CD8-positive, alpha-beta memory T cell (primary cell): ENCODE measurements at regions not wholly inside any gene's neighbourhood (a gene's known extent, or its start where the extent isn't known, plus 50 kb on each side); places are given as distances from the start of the nearest gene placed in this dataset.

Experiments
- CTCF ChIA-PET: fragments of 350-600 bp; sonication (Branson Sonifier 250); formaldehyde crosslinking; loops from one replicate; lab custom pipeline; 2021; ENCODE audit warnings: antibody characterized with exemption; lab: Charles Lee
- POLR2A ChIA-PET: fragments of 350-600 bp; sonication (Branson Sonifier 250); formaldehyde crosslinking; loops from one replicate; lab custom pipeline; 2021; ENCODE audit warnings: antibody characterized with exemption; lab: Charles Lee
- DNase-seq, 5 donors: peaks; one replicate each; pipeline versions ENCODE4 v3.0.0 to v3.0.0-alpha.2; 2020 to 2022; ENCODE audit warnings: mixed read lengths in 1 of 5
- H3K27ac ChIP-seq: one replicate; pipeline ENCODE4 v1.7.0; 2013; ENCODE audit warnings: low read depth, mild to moderate bottlenecking, low read length, moderate library complexity
- H3K27me3 ChIP-seq: 2 replicates; pipeline ENCODE4 v1.7.0; 2013; ENCODE audit warnings: low read length, mild to moderate bottlenecking; ENCODE audit not compliant: insufficient read depth, poor library complexity, severe bottlenecking
- H3K36me3 ChIP-seq: 2 replicates; pipeline ENCODE4 v1.7.0; 2013; ENCODE audit warnings: mild to moderate bottlenecking, low read length, moderate library complexity; ENCODE audit not compliant: insufficient read depth
- H3K4me1 ChIP-seq: 2 replicates; pipeline ENCODE4 v1.7.0; 2013; ENCODE audit warnings: mild to moderate bottlenecking, low read length, moderate library complexity; ENCODE audit not compliant: insufficient read depth
- H3K4me3 ChIP-seq: 2 replicates; pipeline ENCODE4 v1.7.0; 2013; ENCODE audit warnings: mild to moderate bottlenecking, low read length
- H3K9me3 ChIP-seq: 2 replicates; pipeline ENCODE4 v1.7.0; 2013; ENCODE audit warnings: mild to moderate bottlenecking, low read length
- H3K27ac Mint-ChIP-seq, 8 donors: one replicate each; pipeline ENCODE4 v1.8.0; 2020 to 2021; ENCODE audit warnings: mixed read lengths in 8 of 8, mild to moderate bottlenecking in 6 of 8, inconsistent platforms in 3 of 8, moderate library complexity in 3 of 8
- H3K27me3 Mint-ChIP-seq, 2 donors: one replicate each; pipeline ENCODE4 v1.8.0; 2020 to 2021; ENCODE audit warnings: mixed read lengths in 2 of 2, mild to moderate bottlenecking in 1 of 2, moderate library complexity in 1 of 2
- H3K36me3 Mint-ChIP-seq, 3 donors: one replicate each; pipeline ENCODE4 v1.8.0; 2020 to 2021; ENCODE audit warnings: mixed read lengths in 3 of 3, inconsistent platforms in 1 of 3, mild to moderate bottlenecking in 1 of 3
- H3K4me1 Mint-ChIP-seq, 3 donors: one replicate each; pipeline ENCODE4 v1.8.0; 2020 to 2021; ENCODE audit warnings: mixed read lengths in 3 of 3, inconsistent platforms in 1 of 3, mild to moderate bottlenecking in 1 of 3
- H3K4me3 Mint-ChIP-seq, 7 donors: one replicate each; pipeline ENCODE4 v1.8.0; 2020 to 2021; ENCODE audit warnings: mixed read lengths in 7 of 7, mild to moderate bottlenecking in 6 of 7, moderate library complexity in 4 of 7, inconsistent platforms in 2 of 7
- H3K9me3 Mint-ChIP-seq, 5 donors: one replicate each; pipeline ENCODE4 v1.8.0; 2020 to 2022; ENCODE audit warnings: mixed read lengths in 5 of 5, mild to moderate bottlenecking in 3 of 5, moderate library complexity in 2 of 5, inconsistent platforms in 1 of 5

GRCh38 chr4:100083289-100083688, 107.0 kb downstream of the DDIT4L start:
- Mint-ChIP-seq H3K27ac (no peak overlapping the region), H3K4me3 (no peak overlapping the region), H3K4me1 (peaks cover 8 to 14% (median 10%) of the 10 kb centered on the region in 3 donors), H3K9me3 (no peaks in the 10 kb centered on the region), H3K36me3 (no peaks in the 10 kb centered on the region), H3K27me3 (peaks cover 0 to 2% of the 10 kb centered on the region in 2 donors)
- Histone ChIP-seq H3K27ac (no peak overlapping the region), H3K9me3 (no peaks in the 10 kb centered on the region), H3K4me3 (no peak overlapping the region), H3K27me3 (no peaks in the 10 kb centered on the region), H3K36me3 (no peaks in the 10 kb centered on the region), H3K4me1 (no peaks in the 10 kb centered on the region)
- CTCF ChIA-PET: interaction anchor here (0.8 to 1.7 kb wide), 2 partner anchors 10 to 12 kb away, joined by 4 to 15 read pairs; no protein-coding TSS in a partner anchor
- DNase-seq: no peak
- POLR2A ChIA-PET: no interaction called here

- H3K27me3 ChIP-seq: no peaks in the 10 kb centered on the region
- no peaks in the 10 kb centered on the region for H3K9me3 ChIP-seq
- DNase-seq: no peak
- H3K27ac ChIP-seq: no peak overlapping the region
- Mint-ChIP-seq H3K36me3 (no peaks in the 10 kb centered on the region), H3K27ac (no peak overlapping the region), H3K9me3 (no peaks in the 10 kb centered on the region), H3K27me3 (peaks cover 0 to 2% of the 10 kb centered on the region in 2 donors), H3K4me3 (no peak overlapping the region), H3K4me1 (peaks cover 8 to 14% (median 10%) of the 10 kb centered on the region in 3 donors)
- CTCF ChIA-PET: interaction anchor here (1.7 kb wide), 1 partner anchor 10 kb away, joined by 15 read pairs; no protein-coding TSS in a partner anchor
- no peak overlapping the region for H3K4me3 ChIP-seq
- H3K36me3 ChIP-seq: no peaks in the 10 kb centered on the region
- POLR2A ChIA-PET: no interaction called here
- no peaks in the 10 kb centered on the region for H3K4me1 ChIP-seq
Observed at GRCh38 chr4:100082852-100083251, 107.4 kb downstream of the DDIT4L start.

DNA sequence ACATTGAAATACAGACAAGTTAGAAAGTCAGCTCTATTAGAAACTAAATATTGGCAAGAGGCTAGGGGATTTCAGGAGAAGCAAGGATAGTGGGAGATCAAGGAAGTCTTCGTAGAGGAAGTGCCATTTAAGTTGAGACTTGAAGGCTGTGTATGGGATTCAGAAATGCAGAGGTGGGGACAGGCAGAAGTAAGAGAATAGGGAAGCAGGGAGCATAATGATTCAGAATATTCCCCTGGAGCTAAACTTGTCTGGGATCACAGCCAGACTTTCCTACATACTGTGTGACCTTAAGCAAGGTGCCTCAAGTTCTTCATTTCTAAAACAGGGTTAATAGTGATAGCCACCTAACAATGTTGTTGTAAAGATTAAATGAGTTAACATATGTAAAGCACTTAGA, 108.8 kb downstream of the DDIT4L start:
- Mint-ChIP-seq H3K27ac (no peak overlapping the region), H3K36me3 (no peaks in the 10 kb centered on the region), H3K4me1 (peaks cover 8 to 14% (median 10%) of the 10 kb centered on the region in 3 donors), H3K4me3 (no peak overlapping the region), H3K9me3 (no peaks in the 10 kb centered on the region), H3K27me3 (peaks cover 0 to 2% of the 10 kb centered on the region in 2 donors)
- H3K4me1 ChIP-seq: no peaks in the 10 kb centered on the region
- DNase-seq: no peak
- no peaks in the 10 kb centered on the region for H3K36me3 ChIP-seq
- ChIA-PET CTCF (no interaction called here), POLR2A (no interaction called here)
- H3K27me3 ChIP-seq: no peaks in the 10 kb centered on the region
- no peak overlapping the region for H3K4me3 ChIP-seq
- H3K27ac ChIP-seq: no peak overlapping the region
- no peaks in the 10 kb centered on the region for H3K9me3 ChIP-seq

DNA sequence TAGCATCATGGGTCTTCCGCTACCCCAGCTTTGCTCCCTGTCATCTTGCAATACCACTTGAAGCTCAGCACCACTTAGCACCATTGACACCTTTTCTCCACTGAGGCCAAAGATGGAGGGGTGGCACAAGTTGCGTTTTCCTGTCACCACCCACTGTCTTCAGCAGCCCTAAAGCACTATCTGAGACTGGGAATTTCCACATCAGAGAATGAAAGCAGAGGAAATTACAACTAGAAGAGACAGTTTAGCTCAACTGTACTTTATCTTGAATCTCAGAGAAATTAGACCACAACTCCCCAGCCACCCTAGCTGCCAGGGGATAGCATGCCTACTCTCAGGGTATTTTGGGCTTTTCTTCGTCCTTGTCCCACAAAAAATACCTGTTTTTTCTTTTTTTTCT, 111.0 kb downstream of the DDIT4L start:
- H3K36me3 Mint-ChIP-seq: no peaks in the 10 kb centered on the region
- peaks cover 0 to 2% of the 10 kb centered on the region in 2 donors for H3K27me3 Mint-ChIP-seq
- Histone ChIP-seq H3K27ac (no peak overlapping the region), H3K27me3 (no peaks in the 10 kb centered on the region), H3K4me3 (no peak overlapping the region), H3K36me3 (no peaks in the 10 kb centered on the region), H3K4me1 (no peaks in the 10 kb centered on the region), H3K9me3 (no peaks in the 10 kb centered on the region)
- DNase-seq: peak in 1 of 5 donors; percentile 21
- no peaks in the 10 kb centered on the region for H3K9me3 Mint-ChIP-seq
- POLR2A ChIA-PET: no interaction called here
- CTCF ChIA-PET: interaction anchor here (1.7 kb wide), 1 partner anchor 14 kb away, joined by 5 read pairs; no protein-coding TSS in a partner anchor
- H3K27ac Mint-ChIP-seq: peak overlapping the region in 4 of 8 donors; percentile 0 to 43 (median 32)
- peak overlapping the region in 2 of 7 donors; percentile 3 to 19 for H3K4me3 Mint-ChIP-seq
- H3K4me1 Mint-ChIP-seq: peaks cover 8 to 14% (median 10%) of the 10 kb centered on the region in 3 donors

DNA sequence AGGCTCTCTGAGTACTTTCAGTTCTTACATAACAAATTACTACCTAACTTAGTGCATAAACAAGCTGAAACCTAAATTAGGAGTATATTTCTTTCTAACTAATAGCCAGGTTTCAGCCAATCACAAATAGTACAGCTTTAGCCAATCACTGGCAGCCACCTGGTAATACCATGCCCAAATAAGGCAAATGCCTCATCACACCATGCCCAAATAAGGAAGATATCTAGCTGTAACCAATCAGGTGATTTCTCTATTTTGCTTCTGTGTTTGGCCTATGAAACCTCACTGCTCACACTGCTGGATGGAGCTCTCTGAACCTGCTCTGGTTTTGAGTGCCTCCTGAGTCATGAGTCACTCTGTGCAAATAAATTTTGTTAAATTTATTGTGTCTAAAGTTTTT, 113.5 kb downstream of the DDIT4L start:
- H3K27me3 Mint-ChIP-seq: peaks cover 2 to 3% of the 10 kb centered on the region in 2 donors
- H3K9me3 Mint-ChIP-seq: no peaks in the 10 kb centered on the region
- no peaks in the 10 kb centered on the region for H3K4me1 ChIP-seq
- no peak overlapping the region for H3K27ac Mint-ChIP-seq
- peaks cover 8 to 14% (median 10%) of the 10 kb centered on the region in 3 donors for H3K4me1 Mint-ChIP-seq
- no peaks in the 10 kb centered on the region for H3K36me3 ChIP-seq
- no peaks in the 10 kb centered on the region for H3K9me3 ChIP-seq
- no peak overlapping the region for H3K4me3 Mint-ChIP-seq
- no peak overlapping the region for H3K4me3 ChIP-seq
- H3K36me3 Mint-ChIP-seq: no peaks in the 10 kb centered on the region
- H3K27ac ChIP-seq: no peak overlapping the region
- ChIA-PET CTCF (no interaction called here), POLR2A (no interaction called here)
- no peaks in the 10 kb centered on the region for H3K27me3 ChIP-seq
- DNase-seq: no peak

DNA sequence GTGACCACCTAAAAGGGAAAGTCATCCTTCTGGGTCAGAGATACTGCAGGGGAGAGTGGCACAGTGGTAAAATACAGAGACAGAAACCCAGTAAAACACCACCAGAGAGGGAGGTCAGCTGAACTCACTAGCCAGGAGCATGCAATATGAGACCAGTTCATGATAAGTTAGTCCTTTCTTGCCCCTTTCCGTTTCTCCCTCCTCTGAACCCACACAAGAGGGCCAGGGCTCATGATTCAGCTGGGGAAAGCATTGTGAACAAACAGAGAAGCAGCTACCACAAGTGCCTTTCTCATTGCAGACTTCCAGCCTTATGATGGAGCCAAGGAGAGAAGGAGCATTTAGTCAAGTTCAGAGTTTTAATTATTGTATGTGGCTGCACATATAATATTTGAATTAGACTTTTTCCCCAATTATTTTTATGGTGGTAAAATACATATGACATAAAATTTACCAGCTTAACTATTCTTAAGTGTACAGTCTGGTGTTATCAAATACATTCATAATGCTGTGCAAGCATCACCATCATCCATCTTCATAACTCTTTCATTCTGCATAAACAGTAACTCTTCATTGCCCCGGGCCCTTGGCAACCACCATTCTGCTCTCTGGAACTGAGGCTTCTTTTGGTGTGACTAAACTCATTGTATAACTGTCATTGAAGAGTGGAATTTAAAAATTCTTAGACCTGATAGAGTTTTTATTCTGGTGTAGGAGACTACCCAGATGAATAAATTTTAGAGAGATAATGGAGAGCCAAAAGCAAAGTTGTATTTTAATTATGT, 114.6 kb downstream of the DDIT4L start:
- Mint-ChIP-seq H3K9me3 (no peaks in the 10 kb centered on the region), H3K4me1 (peaks cover 8 to 14% (median 10%) of the 10 kb centered on the region in 3 donors), H3K27ac (no peak overlapping the region), H3K27me3 (peaks cover 0 to 6% of the 10 kb centered on the region in 2 donors), H3K4me3 (no peak overlapping the region), H3K36me3 (no peaks in the 10 kb centered on the region)
- no peaks in the 10 kb centered on the region for H3K9me3 ChIP-seq
- no peaks in the 10 kb centered on the region for H3K36me3 ChIP-seq
- H3K27ac ChIP-seq: no peak overlapping the region
- H3K4me1 ChIP-seq: no peaks in the 10 kb centered on the region
- no peak overlapping the region for H3K4me3 ChIP-seq
- H3K27me3 ChIP-seq: no peaks in the 10 kb centered on the region
- no peak for DNase-seq
- ChIA-PET CTCF (interaction anchor here (1.1 kb wide), 1 partner anchor 18 kb away, joined by 3 read pairs; no protein-coding TSS in a partner anchor), POLR2A (no interaction called here)

DNA sequence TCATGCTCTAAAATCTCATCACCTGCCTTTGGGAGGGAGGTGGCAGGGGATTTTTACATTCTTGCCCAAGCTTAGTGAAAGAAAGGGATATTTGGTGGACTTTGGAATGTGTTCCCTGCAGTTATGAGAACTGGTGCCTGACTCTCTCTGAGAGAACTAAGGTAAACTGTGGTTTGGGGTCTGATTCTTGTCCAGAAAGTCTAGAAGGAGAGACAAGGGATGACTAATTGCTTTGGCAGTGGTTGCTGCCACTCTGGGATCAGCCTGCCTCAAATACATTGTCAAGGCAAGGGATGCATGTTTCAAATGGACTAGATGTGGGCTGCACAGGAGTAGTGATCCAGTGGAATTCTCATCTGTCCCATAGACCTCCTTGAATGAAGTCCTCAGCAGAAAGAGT, 115.2 kb downstream of the DDIT4L start:
- peaks cover 8 to 13% (median 10%) of the 10 kb centered on the region in 3 donors for H3K4me1 Mint-ChIP-seq
- H3K36me3 Mint-ChIP-seq: no peaks in the 10 kb centered on the region
- no peak overlapping the region for H3K4me3 ChIP-seq
- H3K9me3 Mint-ChIP-seq: no peaks in the 10 kb centered on the region
- CTCF ChIA-PET: interaction anchor here (1.1 kb wide), 1 partner anchor 19 kb away, joined by 3 read pairs; no protein-coding TSS in a partner anchor
- DNase-seq: no peak
- H3K36me3 ChIP-seq: no peaks in the 10 kb centered on the region
- H3K27me3 ChIP-seq: no peaks in the 10 kb centered on the region
- H3K27ac Mint-ChIP-seq: no peak overlapping the region
- peaks cover 0 to 7% of the 10 kb centered on the region in 2 donors for H3K27me3 Mint-ChIP-seq
- H3K4me3 Mint-ChIP-seq: no peak overlapping the region
- H3K9me3 ChIP-seq: no peaks in the 10 kb centered on the region
- H3K4me1 ChIP-seq: no peaks in the 10 kb centered on the region
- POLR2A ChIA-PET: no interaction called here
- no peak overlapping the region for H3K27ac ChIP-seq

DNA sequence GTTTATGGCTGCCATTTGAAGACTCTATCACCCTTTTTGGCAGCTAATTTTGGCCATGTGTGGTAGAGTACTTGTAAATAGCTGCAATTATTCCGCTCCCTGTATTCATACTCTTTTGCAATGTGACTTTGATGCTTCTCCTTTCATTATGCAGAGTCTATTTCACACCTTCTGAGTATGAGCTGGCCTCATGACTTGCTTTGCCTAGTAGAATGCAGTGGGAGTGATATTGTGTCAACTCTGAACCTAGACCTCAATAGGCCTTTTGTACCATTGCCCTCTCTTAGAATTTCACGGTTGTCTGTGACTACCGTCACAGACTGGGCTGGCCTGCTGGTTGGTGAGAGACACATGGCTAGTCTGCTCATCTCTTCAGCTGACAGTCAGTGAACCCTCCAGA, 118.8 kb downstream of the DDIT4L start:
- Mint-ChIP-seq H3K4me1 (no peaks in the 10 kb centered on the region), H3K4me3 (no peak overlapping the region), H3K9me3 (no peaks in the 10 kb centered on the region), H3K27ac (no peak overlapping the region), H3K27me3 (peaks cover 1 to 31% of the 10 kb centered on the region in 2 donors), H3K36me3 (no peaks in the 10 kb centered on the region)
- Histone ChIP-seq H3K4me3 (no peak overlapping the region), H3K36me3 (no peaks in the 10 kb centered on the region), H3K9me3 (no peaks in the 10 kb centered on the region), H3K27me3 (no peaks in the 10 kb centered on the region), H3K4me1 (no peaks in the 10 kb centered on the region), H3K27ac (no peak overlapping the region)
- DNase-seq: no peak
- POLR2A ChIA-PET: no interaction called here
- CTCF ChIA-PET: interaction anchor here (1.2 kb wide), 1 partner anchor 22 kb away, joined by 5 read pairs; no protein-coding TSS in a partner anchor
